22Rv1 (cell line): ENCODE measurements at regions not wholly inside any gene's neighbourhood (a gene's known extent, or its start where the extent isn't known, plus 50 kb on each side); places are given as distances from the start of the nearest gene placed in this dataset.

ENCODE experiments used
- H3K27ac ChIP-seq: fragments of 450-650 bp; 2 replicates; pipeline ENCODE4 v1.5.1; 2017
- ZFX ChIP-seq: fragments of 450-650 bp; IDR thresholded peaks from 2 replicates; pipeline ENCODE4 v1.6.1; 2017; ENCODE audit warnings: antibody characterized with exemption, borderline replicate concordance
- TF ChIP-seq, protein P1 (sequence below): fragments of 450-650 bp; IDR thresholded peaks from 2 replicates; pipeline ENCODE4 v1.5.1; 2017; ENCODE audit warnings: mild to moderate bottlenecking

DNA sequence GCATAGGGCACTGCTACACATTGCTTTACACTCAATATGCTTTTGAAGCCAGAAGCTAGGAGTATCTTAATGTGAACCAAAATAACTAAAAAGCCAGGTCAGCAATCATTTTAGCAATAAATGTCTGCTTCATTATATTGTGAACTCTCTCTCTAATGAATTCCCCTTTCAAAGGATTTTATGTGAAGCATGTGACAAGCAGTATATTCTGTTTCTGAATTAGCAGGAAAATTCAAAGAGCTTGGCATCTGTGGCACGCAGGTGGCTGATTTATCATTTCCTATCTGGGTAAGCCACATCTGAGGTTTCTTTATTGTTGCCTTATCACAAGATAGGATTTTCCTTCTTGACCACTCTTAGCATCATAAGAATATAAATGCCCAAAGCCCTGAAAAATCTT lies 56.8 kb upstream of the KLF12 start:
- TF ChIP-seq, protein P1, sequence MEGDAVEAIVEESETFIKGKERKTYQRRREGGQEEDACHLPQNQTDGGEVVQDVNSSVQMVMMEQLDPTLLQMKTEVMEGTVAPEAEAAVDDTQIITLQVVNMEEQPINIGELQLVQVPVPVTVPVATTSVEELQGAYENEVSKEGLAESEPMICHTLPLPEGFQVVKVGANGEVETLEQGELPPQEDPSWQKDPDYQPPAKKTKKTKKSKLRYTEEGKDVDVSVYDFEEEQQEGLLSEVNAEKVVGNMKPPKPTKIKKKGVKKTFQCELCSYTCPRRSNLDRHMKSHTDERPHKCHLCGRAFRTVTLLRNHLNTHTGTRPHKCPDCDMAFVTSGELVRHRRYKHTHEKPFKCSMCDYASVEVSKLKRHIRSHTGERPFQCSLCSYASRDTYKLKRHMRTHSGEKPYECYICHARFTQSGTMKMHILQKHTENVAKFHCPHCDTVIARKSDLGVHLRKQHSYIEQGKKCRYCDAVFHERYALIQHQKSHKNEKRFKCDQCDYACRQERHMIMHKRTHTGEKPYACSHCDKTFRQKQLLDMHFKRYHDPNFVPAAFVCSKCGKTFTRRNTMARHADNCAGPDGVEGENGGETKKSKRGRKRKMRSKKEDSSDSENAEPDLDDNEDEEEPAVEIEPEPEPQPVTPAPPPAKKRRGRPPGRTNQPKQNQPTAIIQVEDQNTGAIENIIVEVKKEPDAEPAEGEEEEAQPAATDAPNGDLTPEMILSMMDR = no peak
- TF ChIP-seq ZFX = no peak
- no peak overlapping the region for H3K27ac ChIP-seq

DNA sequence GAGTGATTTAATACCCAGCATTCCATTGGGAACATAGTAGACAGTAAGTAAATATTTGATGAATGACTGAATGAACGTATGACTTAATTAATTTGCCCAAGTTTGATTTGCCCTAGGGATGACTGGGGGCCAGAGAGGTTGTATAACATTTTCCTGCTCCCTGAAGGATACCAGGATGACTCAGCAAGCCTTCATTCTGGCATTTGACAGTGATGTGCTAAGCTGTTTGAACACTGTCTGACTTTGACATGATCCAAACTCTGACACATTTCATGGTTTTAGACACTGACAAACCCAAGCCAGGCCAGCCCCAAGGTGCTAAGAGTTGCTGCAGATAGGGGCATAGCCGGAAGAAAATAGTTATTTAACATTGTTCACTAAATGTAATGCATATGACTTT lies 53.4 kb upstream of the KLF12 start:
- TF ChIP-seq, protein P1 = no peak
- TF ChIP-seq ZFX = no peak

GRCh38 chr13:74184283-74184682 lies 50.1 kb upstream of the KLF12 start:
- no peak for TF ChIP-seq ZFX
- TF ChIP-seq, protein P1 = no peak
- no peak overlapping the region for H3K27ac ChIP-seq

More for the DNA sequence above, 53.4 kb upstream of the KLF12 start:
- no peak overlapping the region for H3K27ac ChIP-seq
